Loucy (cell line): ENCODE measurements at regions not wholly inside any gene's neighbourhood (a gene's known extent, or its start where the extent isn't known, plus 50 kb on each side); places are given as distances from the start of the nearest gene placed in this dataset.
A peak's percentile ranks its signal among the peaks of the same experiment; 100 is the strongest.

Experiments used
- H2AFZ ChIP-seq: fragments of 200-600 bp; sonication (generic); 2 replicates; pipeline ENCODE4 v1.6.0; 2016; ENCODE audit warnings: antibody characterized with exemption, mild to moderate bottlenecking, low read length, moderate library complexity
- H3F3A ChIP-seq: fragments of 200-600 bp; 2 replicates; pipeline ENCODE4 v1.6.0; 2016; ENCODE audit warnings: antibody characterized with exemption, low read depth, mild to moderate bottlenecking
- H3K27me3 ChIP-seq: fragments of 200-600 bp; sonication (generic); 2 replicates; pipeline ENCODE4 v1.6.1; 2014; ENCODE audit warnings: low read length, mild to moderate bottlenecking; ENCODE audit not compliant: insufficient read depth, poor library complexity, severe bottlenecking
- H3K36me3 ChIP-seq: fragments of 200-600 bp; sonication (generic); 2 replicates; pipeline ENCODE4 v1.6.1; 2016; ENCODE audit warnings: low read length; ENCODE audit not compliant: insufficient read depth
- H3K4me1 ChIP-seq: fragments of 200-600 bp; sonication (generic); 2 replicates; pipeline ENCODE4 v1.5.1; 2014; ENCODE audit warnings: low read length, mild to moderate bottlenecking; ENCODE audit not compliant: insufficient read depth, poor library complexity, severe bottlenecking
- H3K4me2 ChIP-seq: fragments of 200-600 bp; sonication (generic); 2 replicates; pipeline ENCODE4 v1.6.0; 2014; ENCODE audit warnings: antibody characterized with exemption, low read length, low read depth, mild to moderate bottlenecking; ENCODE audit not compliant: poor library complexity, severe bottlenecking
- H3K4me3 ChIP-seq: fragments of 200-600 bp; sonication (generic); 2 replicates; pipeline ENCODE4 v1.5.1; 2014; ENCODE audit warnings: low read length, mild to moderate bottlenecking, mixed read lengths; ENCODE audit not compliant: poor library complexity, severe bottlenecking
- H3K79me2 ChIP-seq: fragments of 200-600 bp; sonication (generic); 2 replicates; pipeline ENCODE4 v1.6.1; 2014; ENCODE audit warnings: low read length; ENCODE audit not compliant: insufficient read depth
- H3K9ac ChIP-seq: fragments of 200-600 bp; sonication (generic); 2 replicates; pipeline ENCODE4 v1.6.0; 2014; ENCODE audit warnings: mild to moderate bottlenecking, low read depth, low read length, moderate library complexity; ENCODE audit not compliant: poor library complexity, severe bottlenecking
- H3K9me2 ChIP-seq: fragments of 200-600 bp; sonication (generic); replicated peaks from 2 replicates; pipeline ENCODE4 v1.6.1; 2016; ENCODE audit warnings: low read depth, low read length, mixed read lengths
- H3K9me3 ChIP-seq: fragments of 200-600 bp; sonication (generic); 2 replicates; pipeline ENCODE4 v1.6.1; 2014; ENCODE audit warnings: mild to moderate bottlenecking, antibody characterized with exemption, low read length, low read depth; ENCODE audit not compliant: insufficient read depth
- H4K20me1 ChIP-seq: fragments of 200-600 bp; sonication (generic); 2 replicates; pipeline ENCODE4 v1.6.0; 2014; ENCODE audit warnings: antibody characterized with exemption, low read length, mild to moderate bottlenecking; ENCODE audit not compliant: insufficient read depth, poor library complexity, severe bottlenecking
- EZH2phosphoT487 ChIP-seq: fragments of 200-600 bp; IDR thresholded peaks from 2 replicates; pipeline ENCODE4 v1.6.1; 2018; ENCODE audit warnings: antibody characterized with exemption, mild to moderate bottlenecking, moderate library complexity, borderline replicate concordance
- TF ChIP-seq, protein P1 (sequence below): fragments of 200-600 bp; sonication (generic); conservative IDR thresholded peaks from 2 replicates; pipeline ENCODE4 v1.5.1; 2014; ENCODE audit warnings: mild to moderate bottlenecking, antibody characterized with exemption, low read length

- Histone ChIP-seq H3K79me2 (no peaks in the 10 kb centered on the region), H3K9ac (peak overlapping the region; percentile 69), H3K4me3 (peak overlapping the region; percentile 33), H2AFZ (0 out of 2 replicates have a peak overlapping the region, but pooled peaks have one; percentile 20), H3K9me3 (no peaks in the 10 kb centered on the region), H3K27me3 (no peaks in the 10 kb centered on the region), H3F3A (no peaks in the 10 kb centered on the region), H3K9me2 (no peaks in the 10 kb centered on the region), H3K4me2 (peak overlapping the region; percentile 68), H3K36me3 (no peaks in the 10 kb centered on the region), H3K4me1 (peaks cover 43% of the 10 kb centered on the region), H4K20me1 (no peaks in the 10 kb centered on the region)
- TF ChIP-seq, protein P1, sequence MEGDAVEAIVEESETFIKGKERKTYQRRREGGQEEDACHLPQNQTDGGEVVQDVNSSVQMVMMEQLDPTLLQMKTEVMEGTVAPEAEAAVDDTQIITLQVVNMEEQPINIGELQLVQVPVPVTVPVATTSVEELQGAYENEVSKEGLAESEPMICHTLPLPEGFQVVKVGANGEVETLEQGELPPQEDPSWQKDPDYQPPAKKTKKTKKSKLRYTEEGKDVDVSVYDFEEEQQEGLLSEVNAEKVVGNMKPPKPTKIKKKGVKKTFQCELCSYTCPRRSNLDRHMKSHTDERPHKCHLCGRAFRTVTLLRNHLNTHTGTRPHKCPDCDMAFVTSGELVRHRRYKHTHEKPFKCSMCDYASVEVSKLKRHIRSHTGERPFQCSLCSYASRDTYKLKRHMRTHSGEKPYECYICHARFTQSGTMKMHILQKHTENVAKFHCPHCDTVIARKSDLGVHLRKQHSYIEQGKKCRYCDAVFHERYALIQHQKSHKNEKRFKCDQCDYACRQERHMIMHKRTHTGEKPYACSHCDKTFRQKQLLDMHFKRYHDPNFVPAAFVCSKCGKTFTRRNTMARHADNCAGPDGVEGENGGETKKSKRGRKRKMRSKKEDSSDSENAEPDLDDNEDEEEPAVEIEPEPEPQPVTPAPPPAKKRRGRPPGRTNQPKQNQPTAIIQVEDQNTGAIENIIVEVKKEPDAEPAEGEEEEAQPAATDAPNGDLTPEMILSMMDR, result no peak
- TF ChIP-seq EZH2phosphoT487, result no peak
Measured at GRCh38 chr2:128686881-128687555, 368.4 kb upstream of the HS6ST1 start.

- H3K4me2 ChIP-seq, result no peak overlapping the region
- peak overlapping the region; percentile 69 for H3K9ac ChIP-seq
- no peaks in the 10 kb centered on the region for H3K27me3 ChIP-seq
- no peak overlapping the region for H3K4me3 ChIP-seq
- peaks cover 43% of the 10 kb centered on the region for H3K4me1 ChIP-seq
- TF ChIP-seq EZH2phosphoT487, result no peak
- TF ChIP-seq, protein P1, result no peak
- H3K9me3 ChIP-seq, result no peaks in the 10 kb centered on the region
- no peaks in the 10 kb centered on the region for H4K20me1 ChIP-seq
- no peaks in the 10 kb centered on the region for H3K79me2 ChIP-seq
- H2AFZ ChIP-seq, result no peak overlapping the region
- no peaks in the 10 kb centered on the region for H3F3A ChIP-seq
- no peaks in the 10 kb centered on the region for H3K36me3 ChIP-seq
- no peaks in the 10 kb centered on the region for H3K9me2 ChIP-seq
Measured at GRCh38 chr2:128687565-128687964, 368.9 kb upstream of the HS6ST1 start.

DNA sequence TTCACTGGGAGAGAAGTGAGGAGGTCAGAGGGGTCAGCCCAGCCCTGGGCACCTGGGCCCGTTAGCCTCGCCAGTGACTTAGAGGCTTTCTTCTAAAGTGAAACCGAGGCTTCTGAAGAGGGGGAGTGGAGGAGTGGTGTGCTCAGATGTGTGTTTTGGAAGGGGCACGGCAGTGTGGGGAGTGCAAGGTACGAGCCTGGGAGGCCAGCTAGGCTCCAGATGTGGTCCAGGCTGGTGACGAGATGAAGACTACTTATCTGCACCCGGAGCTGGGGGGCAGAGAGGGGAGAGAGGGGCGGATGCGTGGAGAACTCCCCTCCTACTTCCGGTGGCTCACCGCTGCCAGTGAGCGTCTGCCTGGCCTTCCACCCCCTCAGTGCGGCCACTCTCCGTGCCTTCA, 371.3 kb upstream of the HS6ST1 start:
- H4K20me1 ChIP-seq, result no peaks in the 10 kb centered on the region
- H3K9ac ChIP-seq, result no peak overlapping the region
- TF ChIP-seq EZH2phosphoT487, result no peak
- TF ChIP-seq, protein P1, result no peak
- H3K4me3 ChIP-seq, result no peak overlapping the region
- no peaks in the 10 kb centered on the region for H3F3A ChIP-seq
- H3K9me2 ChIP-seq, result no peaks in the 10 kb centered on the region
- H3K4me1 ChIP-seq, result peaks cover 41% of the 10 kb centered on the region
- H3K9me3 ChIP-seq, result no peaks in the 10 kb centered on the region
- no peaks in the 10 kb centered on the region for H3K79me2 ChIP-seq
- no peaks in the 10 kb centered on the region for H3K36me3 ChIP-seq
- no peaks in the 10 kb centered on the region for H3K27me3 ChIP-seq
- no peak overlapping the region for H2AFZ ChIP-seq
- H3K4me2 ChIP-seq, result no peak overlapping the region
